Esophagus (tissue), 2 donors: ENCODE measurements at regions not wholly inside any gene's neighbourhood (a gene's known extent, or its start where the extent isn't known, plus 50 kb on each side); places are given as distances from the start of the nearest gene placed in this dataset.

Experiments used
- H3K27ac ChIP-seq, 2 donors: one replicate each; pipeline ENCODE4 v1.5.1; 2013; ENCODE audit warnings: low read depth in 2 of 2, mild to moderate bottlenecking in 2 of 2, inconsistent platforms in 1 of 2, low read length in 1 of 2, moderate library complexity in 1 of 2
- H3K27me3 ChIP-seq, 2 donors: one replicate each; pipeline ENCODE4 v1.6.1; 2013; ENCODE audit warnings: low read length in 2 of 2, control low read depth in 1 of 2, mild to moderate bottlenecking in 1 of 2; ENCODE audit not compliant: insufficient read depth in 2 of 2, control insufficient read depth in 1 of 2
- H3K36me3 ChIP-seq, 2 donors: one replicate each; pipeline ENCODE4 v1.6.1; 2013; ENCODE audit warnings: low read length in 1 of 2; ENCODE audit not compliant: control insufficient read depth in 2 of 2, insufficient read depth in 2 of 2
- H3K4me1 ChIP-seq, 2 donors: one replicate each; pipeline ENCODE4 v1.6.1; 2013; ENCODE audit warnings: low read length in 1 of 2; ENCODE audit not compliant: control insufficient read depth in 2 of 2, insufficient read depth in 2 of 2
- H3K4me3 ChIP-seq, 2 donors: one replicate each; pipeline ENCODE4 v1.5.1; 2013; ENCODE audit warnings: low read length in 2 of 2, mild to moderate bottlenecking in 2 of 2, low read depth in 1 of 2, moderate library complexity in 1 of 2
- H3K9me3 ChIP-seq, 2 donors: one replicate each; pipeline ENCODE4 v1.6.1; 2013; ENCODE audit warnings: mild to moderate bottlenecking in 2 of 2, low read depth in 1 of 2, low read length in 1 of 2, moderate library complexity in 1 of 2; ENCODE audit not compliant: control insufficient read depth in 2 of 2, insufficient read depth in 1 of 2
- WGBS, 2 donors: extraction: QIAGEN DNeasy Blood & Tissue Kit; methylation state at CpG; one replicate each; pipeline ENCODE4 v1.1.7; 2013; 5-methylcytosine and 5-hydroxymethylcytosine counted together
- donor health status: healthy with polysubstance abuse.
- donor health status: Bipolar disorder and iron deficiency.

DNA sequence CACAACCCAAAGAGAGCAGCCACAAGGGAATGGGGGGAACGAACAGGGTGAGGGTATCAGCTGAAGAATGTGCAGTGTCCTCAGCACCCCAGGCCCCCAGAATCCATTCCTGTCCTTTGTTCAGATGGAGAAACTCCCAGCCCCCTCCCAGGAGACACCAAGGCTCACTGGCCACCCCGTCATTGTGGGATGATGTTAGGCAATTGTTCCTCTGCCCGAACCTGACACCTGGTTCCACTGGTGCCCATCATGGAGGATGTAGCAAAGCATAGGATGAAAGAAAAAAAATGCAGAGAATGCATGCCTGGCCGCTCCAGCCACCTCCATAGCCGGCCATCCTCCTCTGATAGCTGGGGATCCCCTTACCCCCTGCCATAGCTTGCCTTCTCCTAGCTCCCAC lies 197.3 kb upstream of the TWIST2 start:
- Histone ChIP-seq H3K9me3 (no peaks in the 10 kb centered on the region), H3K27ac (no peak overlapping the region), H3K4me1 (no peaks in the 10 kb centered on the region), H3K27me3 (no peaks in the 10 kb centered on the region), H3K36me3 (no peaks in the 10 kb centered on the region), H3K4me3 (no peak overlapping the region)
- WGBS, 2 donors, result 92 to 94% methylated on average over 5 of the region's 5 CpGs

DNA sequence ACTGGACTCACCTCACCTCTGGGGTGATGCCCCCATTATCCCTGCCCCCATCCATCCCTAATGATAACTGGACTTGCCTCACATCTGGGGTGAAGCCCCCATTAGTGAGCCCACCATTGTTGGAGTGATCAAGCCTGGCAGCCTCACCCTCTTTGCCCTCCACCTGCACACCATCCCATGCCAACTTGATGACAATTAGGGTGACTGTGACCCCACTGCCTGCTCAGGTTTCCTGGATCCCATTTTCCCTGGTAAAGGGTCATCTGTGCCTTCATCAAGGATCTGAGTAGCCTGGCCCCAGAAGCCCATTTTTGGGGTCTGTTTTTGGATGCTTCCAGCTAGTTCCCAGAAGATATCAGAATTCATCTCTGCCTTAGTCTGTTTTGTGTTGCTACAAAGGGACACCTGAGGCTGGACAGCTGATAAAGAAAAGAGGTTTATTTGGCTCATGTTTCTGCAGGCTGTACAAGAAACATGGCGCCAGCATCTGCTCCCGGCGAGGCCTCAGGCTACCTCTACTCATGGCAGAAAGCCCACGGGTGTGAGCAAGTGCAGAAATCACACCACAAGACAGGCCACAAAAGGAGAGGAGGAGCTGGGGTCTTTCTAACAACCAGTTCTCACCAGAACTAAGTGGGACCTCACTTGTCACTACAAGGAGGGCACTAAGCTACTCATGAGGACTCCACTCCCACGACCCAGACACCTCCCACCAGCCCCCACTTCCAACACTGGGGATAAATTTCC lies 196.4 kb upstream of the TWIST2 start:
- 76 to 79% methylated on average over 5 of the region's 5 CpGs for WGBS, 2 donors
- Histone ChIP-seq H3K4me3 (no peak overlapping the region), H3K36me3 (no peaks in the 10 kb centered on the region), H3K27me3 (no peaks in the 10 kb centered on the region), H3K9me3 (no peaks in the 10 kb centered on the region), H3K4me1 (no peaks in the 10 kb centered on the region), H3K27ac (no peak overlapping the region)

DNA sequence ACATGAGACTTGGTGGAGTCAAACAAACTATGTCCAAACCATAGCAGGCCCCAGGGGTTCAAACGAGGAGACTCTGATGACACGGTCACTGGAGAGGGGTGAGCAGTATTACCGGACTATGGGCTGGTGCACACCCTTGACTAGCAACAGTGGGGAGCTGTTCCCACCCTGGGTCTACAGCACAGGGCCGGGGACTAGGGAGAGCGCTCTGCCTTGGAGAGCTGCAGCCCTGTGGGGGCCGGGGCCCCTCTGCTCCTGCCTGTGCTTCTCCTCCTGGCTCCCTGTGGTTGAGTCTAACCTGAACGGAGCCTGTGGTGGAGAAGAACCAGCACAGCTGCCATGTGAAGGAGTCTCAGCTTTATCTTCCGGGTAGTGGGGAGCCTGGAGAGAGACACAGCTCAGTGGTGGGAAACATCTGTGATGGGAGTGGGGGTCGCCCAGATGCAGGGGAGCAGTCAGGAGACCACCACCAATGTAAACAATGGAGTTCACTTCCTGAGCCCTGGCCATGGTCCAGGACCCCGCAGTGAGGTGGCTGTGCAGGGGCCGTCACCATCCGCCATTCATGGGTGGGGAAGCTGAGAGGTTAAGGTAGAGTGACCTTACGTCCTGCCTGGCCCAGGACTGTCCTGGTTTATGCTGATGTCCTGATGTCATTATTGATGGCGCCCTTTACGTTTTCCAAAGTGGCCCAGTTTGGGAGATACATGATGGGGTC lies 195.7 kb upstream of the TWIST2 start:
- H3K36me3 ChIP-seq, result no peaks in the 10 kb centered on the region
- H3K27me3 ChIP-seq, result no peaks in the 10 kb centered on the region
- no peak overlapping the region for H3K27ac ChIP-seq
- H3K4me1 ChIP-seq, result no peaks in the 10 kb centered on the region
- WGBS, 2 donors, result 87 to 90% methylated on average over 15 of the region's 15 CpGs
- no peak overlapping the region for H3K4me3 ChIP-seq
- no peaks in the 10 kb centered on the region for H3K9me3 ChIP-seq

DNA sequence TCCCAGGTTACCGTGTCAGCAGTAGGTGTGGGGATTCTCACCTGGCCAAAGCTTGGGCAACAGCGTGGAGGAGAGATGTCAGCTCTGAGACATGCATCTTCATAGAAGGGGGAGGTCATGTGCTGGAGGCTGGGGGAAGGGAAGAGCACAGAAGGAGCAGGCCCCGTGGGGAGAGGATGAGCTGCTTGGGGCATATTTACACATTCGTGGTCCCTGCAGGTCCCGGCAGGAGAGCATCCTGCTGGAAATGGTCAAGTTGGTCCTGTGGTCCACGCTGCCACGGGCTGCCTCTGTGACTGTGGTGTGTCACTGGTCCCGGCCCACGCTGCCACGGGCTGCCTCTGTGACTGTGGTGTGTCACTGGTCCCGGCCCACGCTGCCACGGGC lies 195.1 kb upstream of the TWIST2 start:
- Histone ChIP-seq H3K9me3 (no peaks in the 10 kb centered on the region), H3K4me1 (no peaks in the 10 kb centered on the region), H3K4me3 (no peak overlapping the region), H3K36me3 (no peaks in the 10 kb centered on the region), H3K27ac (no peak overlapping the region), H3K27me3 (no peaks in the 10 kb centered on the region)
- WGBS, 2 donors, result 89 to 93% methylated on average over 7 to 10 of the region's 13 CpGs

DNA sequence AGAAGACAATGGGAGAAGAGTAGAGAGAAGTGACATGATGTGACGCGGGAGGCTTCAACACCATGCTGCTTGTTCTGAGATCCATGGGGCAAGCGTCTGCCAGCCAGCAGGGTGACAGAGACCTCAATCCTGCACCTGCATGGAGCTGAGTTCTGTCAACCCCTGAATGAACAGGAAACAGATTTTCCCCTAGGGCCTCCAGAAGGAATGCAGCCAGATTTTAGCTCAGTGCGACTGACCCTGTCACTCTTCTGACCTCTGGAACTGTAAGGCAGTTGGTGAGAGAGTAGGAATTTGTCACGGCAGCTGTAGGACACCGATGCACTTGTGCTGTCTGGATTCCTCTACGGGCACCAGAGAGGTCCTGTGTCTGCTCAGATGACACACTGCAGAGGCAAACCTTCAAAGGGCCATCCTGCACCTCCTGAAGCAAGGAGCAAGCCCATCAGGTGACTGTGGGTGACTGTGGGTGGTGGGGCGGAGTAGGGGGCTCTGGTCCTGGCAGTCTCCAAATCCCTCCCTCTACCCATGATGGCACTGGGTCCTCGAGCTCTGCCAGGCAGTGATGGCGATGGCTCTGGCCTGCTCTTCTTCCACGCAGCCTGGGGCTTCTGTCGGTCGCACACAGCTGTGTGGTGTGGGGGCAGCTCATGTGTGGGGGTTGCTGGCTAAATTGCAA lies 194.3 kb upstream of the TWIST2 start:
- WGBS, 2 donors, result 77 to 80% methylated on average over 13 of the region's 13 CpGs
- Histone ChIP-seq H3K36me3 (no peaks in the 10 kb centered on the region), H3K9me3 (no peaks in the 10 kb centered on the region), H3K4me3 (no peak overlapping the region), H3K27me3 (no peaks in the 10 kb centered on the region), H3K27ac (no peak overlapping the region), H3K4me1 (no peaks in the 10 kb centered on the region)

DNA sequence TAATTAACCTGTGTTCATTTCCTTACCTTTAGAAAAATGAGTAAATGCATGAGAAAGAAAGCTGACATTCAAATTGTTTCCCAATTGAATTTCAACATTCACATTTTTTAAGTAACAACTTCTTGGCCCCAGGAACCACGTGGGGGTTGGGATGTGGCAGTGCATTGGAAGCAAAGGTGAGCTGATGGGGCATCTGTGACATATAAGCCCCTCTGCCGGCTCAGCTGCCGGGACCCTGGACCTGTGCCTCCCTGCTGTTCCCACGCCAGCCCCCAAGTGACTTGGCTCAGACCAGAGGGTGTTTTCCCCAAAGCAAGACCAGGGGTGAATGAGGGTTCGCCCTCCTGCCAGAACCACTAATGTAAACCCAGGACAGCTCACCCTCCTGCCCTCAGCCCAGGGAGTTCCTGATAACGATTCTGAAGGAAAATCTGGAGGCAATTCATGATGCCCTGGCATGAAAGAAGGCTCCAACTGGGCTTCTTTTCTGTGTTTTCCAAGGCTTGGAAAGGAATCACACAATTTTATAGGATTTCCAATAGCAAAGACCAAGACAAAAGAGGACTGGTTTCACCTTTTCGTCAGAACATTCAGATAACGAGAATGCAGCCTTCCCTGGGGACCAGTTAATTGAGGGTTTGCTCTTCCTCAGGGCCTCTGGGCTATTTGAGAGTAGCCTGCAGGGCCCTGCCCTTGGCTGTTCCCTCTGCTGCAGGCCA lies 193.2 kb upstream of the TWIST2 start:
- no peaks in the 10 kb centered on the region for H3K36me3 ChIP-seq
- H3K4me3 ChIP-seq, result no peak overlapping the region
- 77 to 80% methylated on average over 8 of the region's 8 CpGs for WGBS, 2 donors
- no peak overlapping the region for H3K27ac ChIP-seq
- H3K9me3 ChIP-seq, result no peaks in the 10 kb centered on the region
- no peaks in the 10 kb centered on the region for H3K27me3 ChIP-seq
- peaks cover 0 to 2% of the 10 kb centered on the region in 2 donors for H3K4me1 ChIP-seq

DNA sequence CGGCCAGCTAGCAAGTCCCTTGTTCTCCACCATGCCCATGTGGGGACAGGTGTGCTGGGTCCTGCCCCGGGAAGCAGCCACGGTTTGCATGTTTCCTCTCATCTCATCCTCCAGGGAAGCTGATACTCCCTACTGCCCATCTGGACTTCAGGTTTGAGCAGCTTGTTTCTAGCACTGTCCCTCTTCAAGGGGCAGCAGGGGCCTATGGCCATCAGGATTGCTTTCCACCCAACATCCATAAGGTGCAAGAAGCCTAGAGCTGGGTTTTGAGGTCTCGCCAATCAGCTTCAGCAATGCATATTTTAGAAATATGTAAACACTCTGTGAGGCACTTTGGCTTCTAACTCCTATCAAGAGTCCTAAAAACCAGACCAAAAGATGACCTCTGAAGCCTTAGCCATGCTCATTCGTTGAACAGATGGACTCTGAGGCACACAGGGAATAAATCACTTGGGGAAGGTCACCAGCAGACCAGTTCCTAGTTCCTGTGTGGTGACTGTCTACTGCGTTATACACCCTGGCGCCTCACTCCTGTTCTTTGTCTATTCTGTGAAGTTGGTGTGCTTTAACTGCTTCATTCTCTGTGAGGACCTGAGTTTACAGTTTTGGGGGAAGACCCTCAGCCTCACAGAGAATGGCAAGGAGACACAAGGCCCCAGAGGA lies 192.6 kb upstream of the TWIST2 start:
- Histone ChIP-seq H3K36me3 (no peaks in the 10 kb centered on the region), H3K27me3 (no peaks in the 10 kb centered on the region), H3K27ac (no peak overlapping the region), H3K9me3 (no peaks in the 10 kb centered on the region), H3K4me3 (no peak overlapping the region), H3K4me1 (peaks cover 0 to 2% of the 10 kb centered on the region in 2 donors)
- 64 to 75% methylated on average over 7 of the region's 7 CpGs for WGBS, 2 donors

DNA sequence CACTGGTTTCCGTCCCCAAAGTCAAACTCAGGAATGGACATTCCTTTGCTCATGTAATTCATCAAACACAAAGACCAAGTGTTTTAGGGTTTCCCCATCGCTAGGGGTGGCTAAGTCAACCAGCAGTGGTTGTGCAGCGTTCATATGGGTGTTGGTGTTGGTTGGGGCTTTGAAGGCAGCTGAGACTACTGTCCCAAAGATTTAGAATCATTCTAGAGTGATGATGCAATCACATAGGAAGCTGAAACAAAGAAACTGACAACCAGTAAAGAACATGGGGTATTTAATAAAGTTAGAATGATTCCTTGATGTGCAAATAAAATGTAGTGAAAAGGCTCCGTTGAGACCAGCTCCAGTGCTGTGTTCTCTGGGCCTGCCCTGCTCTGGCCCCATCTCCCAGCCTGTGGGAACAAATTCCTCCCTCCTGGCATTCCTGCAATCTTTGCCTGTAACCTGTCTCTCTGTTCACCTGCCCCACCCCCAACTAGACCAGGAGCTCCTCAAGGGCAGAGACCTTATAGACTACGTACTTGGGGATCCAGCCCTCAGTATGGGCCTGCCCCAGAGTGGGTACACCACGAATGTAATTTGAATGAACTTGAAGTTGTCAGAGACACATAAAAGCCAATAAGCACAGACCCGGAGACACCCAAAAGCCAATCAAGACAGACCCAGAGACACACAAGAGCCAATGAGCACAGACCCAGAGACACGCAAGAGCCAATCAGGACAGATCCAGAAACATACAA lies 191.7 kb upstream of the TWIST2 start:
- Histone ChIP-seq H3K4me1 (peaks cover 0 to 2% of the 10 kb centered on the region in 2 donors), H3K36me3 (no peaks in the 10 kb centered on the region), H3K9me3 (no peaks in the 10 kb centered on the region), H3K4me3 (no peak overlapping the region), H3K27ac (no peak overlapping the region), H3K27me3 (no peaks in the 10 kb centered on the region)
- WGBS, 2 donors, result 62 to 77% methylated on average over 8 of the region's 8 CpGs
